Right atrium auricular region (tissue), 2 donors: ENCODE measurements at regions not wholly inside any gene's neighbourhood (a gene's known extent, or its start where the extent isn't known, plus 50 kb on each side); places are given as distances from the start of the nearest gene placed in this dataset.

ENCODE experiments used
- DNase-seq: peaks from one replicate; pipeline ENCODE4 v3.0.0-alpha.2; 2019; ENCODE audit warnings: low spot score
- H3K27ac ChIP-seq, 2 donors: fragments of 200-600 bp; sonication (generic); 1 replicate in 1 of 2; 2 replicates in 1 of 2; pipeline ENCODE4 v1.5.1; 2016 to 2019
- H3K27me3 ChIP-seq, 2 donors: fragments of 200-600 bp; sonication (generic); one replicate each; pipeline versions ENCODE4 v1.5.1 to v1.6.0; 2017 to 2019
- H3K36me3 ChIP-seq: fragments of 200-600 bp; sonication (generic); one replicate; pipeline ENCODE4 v1.5.1; 2016
- H3K4me1 ChIP-seq, 2 donors: fragments of 200-600 bp; sonication (generic); one replicate each; pipeline versions ENCODE4 v1.5.1 to v1.6.0; 2017 to 2019
- H3K4me3 ChIP-seq, 2 donors: fragments of 200-600 bp; sonication (generic); 1 replicate in 1 of 2; 2 replicates in 1 of 2; pipeline ENCODE4 v1.5.1; 2017 to 2019; ENCODE audit warnings: mild to moderate bottlenecking in 1 of 2, moderate library complexity in 1 of 2
- H3K9me3 ChIP-seq, 2 donors: fragments of 200-600 bp; sonication (generic); one replicate each; pipeline ENCODE4 v1.5.1; 2019
- TF ChIP-seq, protein P1 (sequence below), 2 donors: fragments of 200-600 bp; sonication (generic); IDR thresholded peaks; one replicate each; pipeline ENCODE4 v1.5.1; 2019; ENCODE audit warnings: antibody characterized with exemption in 2 of 2

DNA sequence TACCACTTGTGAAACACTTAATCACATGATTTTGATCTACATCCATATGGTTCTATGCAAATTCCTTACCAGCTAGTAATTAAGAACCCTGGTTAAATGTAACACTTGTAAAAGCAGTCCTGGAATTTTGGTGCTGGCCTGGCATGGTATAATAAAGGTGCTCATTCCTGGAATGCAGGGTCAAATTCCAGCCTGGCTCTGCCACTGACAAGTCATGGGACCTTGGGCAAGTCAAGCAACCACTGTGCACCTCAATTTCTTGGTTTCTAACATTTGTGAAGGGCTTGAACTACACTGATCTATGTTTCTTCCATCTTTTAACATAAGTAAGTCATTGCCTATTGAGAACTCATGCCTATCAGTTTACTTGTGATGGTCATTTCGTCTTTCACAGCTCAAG is 91.9 kb upstream of the PIK3CG start:
- H3K9me3 ChIP-seq: no peaks in the 10 kb centered on the region
- TF ChIP-seq, protein P1, sequence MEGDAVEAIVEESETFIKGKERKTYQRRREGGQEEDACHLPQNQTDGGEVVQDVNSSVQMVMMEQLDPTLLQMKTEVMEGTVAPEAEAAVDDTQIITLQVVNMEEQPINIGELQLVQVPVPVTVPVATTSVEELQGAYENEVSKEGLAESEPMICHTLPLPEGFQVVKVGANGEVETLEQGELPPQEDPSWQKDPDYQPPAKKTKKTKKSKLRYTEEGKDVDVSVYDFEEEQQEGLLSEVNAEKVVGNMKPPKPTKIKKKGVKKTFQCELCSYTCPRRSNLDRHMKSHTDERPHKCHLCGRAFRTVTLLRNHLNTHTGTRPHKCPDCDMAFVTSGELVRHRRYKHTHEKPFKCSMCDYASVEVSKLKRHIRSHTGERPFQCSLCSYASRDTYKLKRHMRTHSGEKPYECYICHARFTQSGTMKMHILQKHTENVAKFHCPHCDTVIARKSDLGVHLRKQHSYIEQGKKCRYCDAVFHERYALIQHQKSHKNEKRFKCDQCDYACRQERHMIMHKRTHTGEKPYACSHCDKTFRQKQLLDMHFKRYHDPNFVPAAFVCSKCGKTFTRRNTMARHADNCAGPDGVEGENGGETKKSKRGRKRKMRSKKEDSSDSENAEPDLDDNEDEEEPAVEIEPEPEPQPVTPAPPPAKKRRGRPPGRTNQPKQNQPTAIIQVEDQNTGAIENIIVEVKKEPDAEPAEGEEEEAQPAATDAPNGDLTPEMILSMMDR (IDR thresholded peaks at IDR 0.05): no peak
- no peaks in the 10 kb centered on the region for H3K27me3 ChIP-seq
- no peak for DNase-seq
- no peaks in the 10 kb centered on the region for H3K36me3 ChIP-seq
- H3K27ac ChIP-seq: no peak overlapping the region
- H3K4me3 ChIP-seq: no peak overlapping the region
- H3K4me1 ChIP-seq: no peaks in the 10 kb centered on the region

DNA sequence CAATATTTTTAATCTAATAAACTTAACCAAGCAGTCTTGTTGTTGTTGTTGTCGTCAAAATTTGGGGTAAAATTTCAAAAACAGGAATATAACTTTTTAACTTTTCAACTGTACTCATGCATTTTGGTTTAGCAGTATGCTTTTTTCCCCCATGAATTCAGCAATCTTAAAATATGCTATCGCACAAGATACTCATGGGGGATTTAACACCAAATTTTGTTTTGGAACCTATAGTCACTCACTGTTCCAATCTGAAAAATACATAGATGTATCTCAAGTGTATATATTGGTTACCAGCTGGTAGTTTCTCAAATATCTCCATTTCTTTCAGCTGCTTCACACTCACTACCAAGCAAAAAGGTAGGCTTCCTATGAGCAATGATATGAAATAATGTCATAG is 91.4 kb upstream of the PIK3CG start:
- TF ChIP-seq, protein P1 (IDR thresholded peaks at IDR 0.05): no peak
- no peaks in the 10 kb centered on the region for H3K4me1 ChIP-seq
- H3K4me3 ChIP-seq: no peak overlapping the region
- no peak overlapping the region for H3K27ac ChIP-seq
- H3K36me3 ChIP-seq: no peaks in the 10 kb centered on the region
- no peaks in the 10 kb centered on the region for H3K9me3 ChIP-seq
- no peak for DNase-seq
- no peaks in the 10 kb centered on the region for H3K27me3 ChIP-seq

GRCh38 chr7:106774213-106774767 is 90.8 kb upstream of the PIK3CG start:
- Histone ChIP-seq H3K27ac (no peak overlapping the region), H3K4me3 (no peak overlapping the region), H3K27me3 (no peaks in the 10 kb centered on the region), H3K36me3 (no peaks in the 10 kb centered on the region), H3K9me3 (no peaks in the 10 kb centered on the region), H3K4me1 (no peaks in the 10 kb centered on the region)
- DNase-seq: no peak
- TF ChIP-seq, protein P1 (IDR thresholded peaks at IDR 0.05): no peak

DNA sequence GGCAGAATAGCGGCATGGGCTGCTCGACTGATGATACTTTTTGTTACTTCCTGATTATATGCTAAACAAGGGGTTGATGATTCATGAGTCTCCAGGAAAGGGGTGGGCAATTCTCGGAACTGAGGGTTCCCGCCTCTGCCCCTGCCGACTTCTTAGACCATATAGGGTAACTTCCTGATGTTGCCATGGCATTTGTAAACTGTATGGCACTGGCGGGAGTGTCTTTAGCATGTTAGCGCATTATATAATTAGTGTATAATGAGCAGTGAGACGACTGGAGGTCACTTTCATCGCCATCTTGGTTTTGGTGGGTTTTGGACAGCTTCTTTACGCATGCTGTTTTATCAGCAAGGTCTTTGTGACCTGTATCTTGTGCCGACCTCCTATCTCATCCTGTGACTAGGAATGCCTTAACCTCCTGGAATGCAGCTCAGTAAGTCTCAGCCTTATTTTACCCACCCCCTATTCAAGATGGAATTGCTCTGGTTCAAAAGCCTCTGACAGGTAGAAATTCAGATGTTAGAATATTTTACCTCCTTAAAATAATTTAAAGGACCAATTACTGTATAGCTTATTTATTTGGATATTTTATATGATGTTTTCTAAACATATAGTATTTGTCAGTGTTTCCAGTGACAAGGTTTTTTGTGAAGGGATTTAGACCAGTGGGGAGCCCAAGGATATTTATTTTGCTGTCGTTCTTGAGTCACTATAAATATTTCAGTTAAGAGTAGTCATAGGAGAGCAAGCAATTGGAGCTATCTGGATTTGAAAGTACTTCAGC is 90.1 kb upstream of the PIK3CG start:
- H3K27me3 ChIP-seq: no peaks in the 10 kb centered on the region
- TF ChIP-seq, protein P1 (IDR thresholded peaks at IDR 0.05): no peak
- H3K9me3 ChIP-seq: no peaks in the 10 kb centered on the region
- H3K4me1 ChIP-seq: no peaks in the 10 kb centered on the region
- no peak overlapping the region for H3K27ac ChIP-seq
- no peak overlapping the region for H3K4me3 ChIP-seq
- H3K36me3 ChIP-seq: no peaks in the 10 kb centered on the region
- DNase-seq: no peak

GRCh38 chr7:106775552-106775936 is 89.5 kb upstream of the PIK3CG start:
- Histone ChIP-seq H3K9me3 (no peaks in the 10 kb centered on the region), H3K27ac (no peak overlapping the region), H3K4me1 (no peaks in the 10 kb centered on the region), H3K36me3 (no peaks in the 10 kb centered on the region), H3K27me3 (no peaks in the 10 kb centered on the region), H3K4me3 (no peak overlapping the region)
- TF ChIP-seq, protein P1 (IDR thresholded peaks at IDR 0.05): no peak
- no peak for DNase-seq
